H9 (cell line): ENCODE measurements at regions not wholly inside any gene's neighbourhood (a gene's known extent, or its start where the extent isn't known, plus 50 kb on each side); places are given as distances from the start of the nearest gene placed in this dataset.

Source experiments
- DNase-seq: peaks from one replicate; pipeline ENCODE4 v3.0.0-alpha.2; 2017
- H2AFZ ChIP-seq: one replicate; pipeline ENCODE4 v1.6.1; 2013; ENCODE audit warnings: mild to moderate bottlenecking, low read length, control low read depth, moderate library complexity
- H2AK5ac ChIP-seq: 2 replicates; pipeline ENCODE4 v1.6.1; 2013; ENCODE audit warnings: low read length, control low read depth, mixed read lengths; ENCODE audit not compliant: insufficient read length
- H2BK120ac ChIP-seq: one replicate; pipeline ENCODE4 v1.6.1; 2013; ENCODE audit warnings: low read depth, mild to moderate bottlenecking, low read length, control low read depth, inconsistent platforms; ENCODE audit not compliant: poor library complexity, severe bottlenecking
- H2BK12ac ChIP-seq: 2 replicates; pipeline ENCODE4 v1.6.1; 2013; ENCODE audit warnings: low read length, control low read depth, mixed read lengths, low read depth; ENCODE audit not compliant: insufficient read length
- H2BK15ac ChIP-seq: 2 replicates; pipeline ENCODE4 v1.6.1; 2013; ENCODE audit warnings: low read depth, low read length, control low read depth
- H2BK20ac ChIP-seq: one replicate; pipeline ENCODE4 v1.6.1; 2013; ENCODE audit warnings: low read depth, mild to moderate bottlenecking, low read length, control low read depth, inconsistent platforms; ENCODE audit not compliant: poor library complexity, severe bottlenecking
- H2BK5ac ChIP-seq: 2 replicates; pipeline ENCODE4 v1.6.1; 2013; ENCODE audit warnings: low read length, control low read depth, mixed read lengths; ENCODE audit not compliant: insufficient read length
- H3K14ac ChIP-seq: 2 replicates; pipeline ENCODE4 v1.6.1; 2013; ENCODE audit warnings: low read length, control low read depth; ENCODE audit not compliant: insufficient read depth
- H3K18ac ChIP-seq: 2 replicates; pipeline ENCODE4 v1.6.1; 2013; ENCODE audit warnings: low read depth, mild to moderate bottlenecking, mixed read lengths, low read length, control low read depth; ENCODE audit not compliant: insufficient read length
- H3K23ac ChIP-seq: 2 replicates; pipeline ENCODE4 v1.6.1; 2013; ENCODE audit warnings: low read length, control low read depth, mixed read lengths, low read depth; ENCODE audit not compliant: insufficient read length
- H3K23me2 ChIP-seq: 2 replicates; pipeline ENCODE4 v1.6.1; 2013; ENCODE audit warnings: low read depth, mild to moderate bottlenecking, mixed read lengths, low read length, control low read depth; ENCODE audit not compliant: insufficient read length, poor library complexity, severe bottlenecking
- H3K27ac ChIP-seq: 2 replicates; pipeline ENCODE4 v1.5.1; 2013; ENCODE audit warnings: low read length, control low read depth, mixed read lengths, low read depth; ENCODE audit not compliant: insufficient read length
- H3K27me3 ChIP-seq: 2 replicates; pipeline ENCODE4 v1.6.1; 2013; ENCODE audit warnings: low read length, control low read depth, inconsistent platforms; ENCODE audit not compliant: insufficient read depth
- H3K4ac ChIP-seq: 2 replicates; pipeline ENCODE4 v1.6.1; 2013; ENCODE audit warnings: low read depth, mild to moderate bottlenecking, control low read depth, inconsistent platforms, low read length, moderate library complexity
- H3K4me1 ChIP-seq: 2 replicates; pipeline ENCODE4 v1.6.1; 2013; ENCODE audit warnings: low read length, control low read depth, inconsistent platforms; ENCODE audit not compliant: insufficient read depth
- H3K4me2 ChIP-seq: 2 replicates; pipeline ENCODE4 v1.6.1; 2013; ENCODE audit warnings: low read length, control low read depth, mixed read lengths; ENCODE audit not compliant: insufficient read length, insufficient read depth
- H3K56ac ChIP-seq: 2 replicates; pipeline ENCODE4 v1.6.1; 2013; ENCODE audit warnings: low read depth, mild to moderate bottlenecking, mixed read lengths, low read length, control low read depth; ENCODE audit not compliant: insufficient read length
- H3K79me1 ChIP-seq: 2 replicates; pipeline ENCODE4 v1.6.1; 2013; ENCODE audit warnings: low read depth, mild to moderate bottlenecking, moderate library complexity, low read length, control low read depth, inconsistent platforms; ENCODE audit not compliant: insufficient read depth, poor library complexity, severe bottlenecking
- H3K79me2 ChIP-seq: 2 replicates; pipeline ENCODE4 v1.6.1; 2013; ENCODE audit warnings: low read length, control low read depth, inconsistent platforms; ENCODE audit not compliant: insufficient read depth
- H3K9ac ChIP-seq: 2 replicates; pipeline ENCODE4 v1.6.1; 2013; ENCODE audit warnings: low read length, control low read depth, mixed read lengths; ENCODE audit not compliant: insufficient read length; ENCODE audit errors: extremely low read depth
- H3K9me3 ChIP-seq: one replicate; pipeline ENCODE4 v1.6.1; 2013; ENCODE audit warnings: low read depth, low read length, inconsistent platforms; ENCODE audit not compliant: control insufficient read depth
- H3T11ph ChIP-seq: one replicate; pipeline ENCODE4 v1.6.1; 2013; ENCODE audit warnings: mild to moderate bottlenecking, low read length, control low read depth, inconsistent platforms
- H4K20me1 ChIP-seq: one replicate; pipeline ENCODE4 v1.6.1; 2013; ENCODE audit not compliant: control insufficient read depth, insufficient read length, insufficient read depth
- H4K5ac ChIP-seq: 2 replicates; pipeline ENCODE4 v1.6.1; 2013; ENCODE audit warnings: low read depth, mild to moderate bottlenecking, mixed read lengths, low read length, control low read depth; ENCODE audit not compliant: insufficient read length
- H4K8ac ChIP-seq: replicated peaks from 2 replicates; pipeline ENCODE4 v1.6.1; 2013; ENCODE audit warnings: low read length, control low read depth, mixed read lengths, low read depth; ENCODE audit not compliant: insufficient read length
- H4K91ac ChIP-seq: 2 replicates; pipeline ENCODE4 v1.6.1; 2013; ENCODE audit warnings: low read depth, mild to moderate bottlenecking, moderate library complexity, mixed read lengths, low read length, control low read depth; ENCODE audit not compliant: insufficient read length
- H3K27ac Mint-ChIP-seq, 3 experiments: 2 replicates in 2 of 3; 3 replicates in 1 of 3; pipeline ENCODE4 v1.8.0; 2020 to 2021; ENCODE audit warnings: mixed read lengths in 3 of 3, mild to moderate bottlenecking in 1 of 3, moderate library complexity in 1 of 3
- H3K27me3 Mint-ChIP-seq: 2 replicates; pipeline ENCODE4 v1.8.0; 2021; ENCODE audit warnings: low read depth, mild to moderate bottlenecking, moderate library complexity, mixed read lengths
- H3K36me3 Mint-ChIP-seq, 3 experiments: 2 replicates in 2 of 3; 3 replicates in 1 of 3; pipeline ENCODE4 v1.8.0; 2020 to 2021; ENCODE audit warnings: low read depth in 3 of 3, mixed read lengths in 3 of 3; ENCODE audit not compliant: insufficient read depth in 1 of 3
- H3K4me1 Mint-ChIP-seq, 2 experiments: 2 replicates each; pipeline ENCODE4 v1.8.0; 2020; ENCODE audit warnings: mixed read lengths in 2 of 2
- H3K4me3 Mint-ChIP-seq, 2 experiments: 2 replicates in 1 of 2; 3 replicates in 1 of 2; pipeline ENCODE4 v1.8.0; 2020 to 2021; ENCODE audit warnings: mild to moderate bottlenecking in 2 of 2, mixed read lengths in 2 of 2, moderate library complexity in 1 of 2
- H3K9me3 Mint-ChIP-seq, 2 experiments: 2 replicates in 1 of 2; 3 replicates in 1 of 2; pipeline ENCODE4 v1.8.0; 2020; ENCODE audit warnings: mild to moderate bottlenecking in 2 of 2, mixed read lengths in 2 of 2, moderate library complexity in 1 of 2
- WGBS: extraction: QIAGEN DNeasy Blood & Tissue Kit; methylation state at CpG from one replicate; pipeline ENCODE4 v1.1.7; 2013; ENCODE audit warnings: missing lambda C conversion rate, low lambda C conversion rate, mixed read lengths; ENCODE audit not compliant: insufficient read length; ENCODE audit errors: extremely low coverage; 5-methylcytosine and 5-hydroxymethylcytosine counted together
- TF ChIP-seq, protein P1 (sequence below): fragments of 200-600 bp; sonication (generic); conservative IDR thresholded peaks from 3 replicates; pipeline ENCODE4 v1.8.0; 2021; ENCODE audit warnings: antibody characterized with exemption, mild to moderate bottlenecking

DNA sequence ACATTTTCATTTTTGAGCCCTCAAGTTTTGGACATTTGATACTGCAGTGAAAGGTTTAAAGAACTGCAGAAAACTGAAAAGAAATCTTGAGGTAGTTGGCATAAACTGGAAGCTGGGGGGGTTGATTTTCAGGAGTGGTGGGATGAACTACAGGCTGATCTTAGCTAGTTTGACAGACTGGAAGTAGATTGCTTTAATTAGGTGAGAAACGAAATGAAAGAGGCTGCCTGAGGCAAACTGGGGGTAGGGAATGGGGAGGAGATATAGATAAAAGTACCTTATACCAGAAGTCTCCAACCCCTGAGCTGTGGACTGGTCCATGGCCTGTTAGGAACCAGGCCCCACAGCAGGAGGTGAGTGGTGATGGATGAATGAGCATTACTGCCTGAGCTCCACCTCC is 101.4 kb upstream of the SPEF2 start:
- H3K4me1 Mint-ChIP-seq: no peaks in the 10 kb centered on the region
- no peak overlapping the region for H3K27ac Mint-ChIP-seq
- Histone ChIP-seq H2BK15ac (no peak overlapping the region), H3K4ac (no peak overlapping the region), H3K79me1 (no peaks in the 10 kb centered on the region), H3K9ac (no peak overlapping the region), H3K27me3 (no peaks in the 10 kb centered on the region), H4K91ac (no peak overlapping the region), H2BK120ac (no peak overlapping the region), H4K8ac (no peak overlapping the region), H3K56ac (no peak overlapping the region), H3K23ac (no peak overlapping the region), H2BK20ac (no peak overlapping the region), H4K20me1 (no peaks in the 10 kb centered on the region), H3T11ph (no peak overlapping the region), H3K9me3 (no peaks in the 10 kb centered on the region), H2AFZ (no peak overlapping the region), H3K18ac (no peak overlapping the region), H3K23me2 (no peaks in the 10 kb centered on the region), H3K4me2 (no peak overlapping the region), H2AK5ac (no peak overlapping the region), H2BK5ac (no peak overlapping the region), H3K4me1 (no peaks in the 10 kb centered on the region), H3K14ac (no peak overlapping the region), H2BK12ac (no peak overlapping the region), H4K5ac (no peak overlapping the region), H3K79me2 (no peaks in the 10 kb centered on the region), H3K27ac (no peak overlapping the region)
- no peaks in the 10 kb centered on the region; a peak in 2 of 7 replicates for H3K36me3 Mint-ChIP-seq
- no CpG with 5 or more reads among the region's 1 CpG for WGBS
- H3K27me3 Mint-ChIP-seq: no peaks in the 10 kb centered on the region
- peaks cover 0 to 4% of the 10 kb centered on the region in 2 experiments; a peak in 2 of 5 replicates for H3K9me3 Mint-ChIP-seq
- no peak overlapping the region for H3K4me3 Mint-ChIP-seq
- DNase-seq: no peak
- TF ChIP-seq, protein P1, sequence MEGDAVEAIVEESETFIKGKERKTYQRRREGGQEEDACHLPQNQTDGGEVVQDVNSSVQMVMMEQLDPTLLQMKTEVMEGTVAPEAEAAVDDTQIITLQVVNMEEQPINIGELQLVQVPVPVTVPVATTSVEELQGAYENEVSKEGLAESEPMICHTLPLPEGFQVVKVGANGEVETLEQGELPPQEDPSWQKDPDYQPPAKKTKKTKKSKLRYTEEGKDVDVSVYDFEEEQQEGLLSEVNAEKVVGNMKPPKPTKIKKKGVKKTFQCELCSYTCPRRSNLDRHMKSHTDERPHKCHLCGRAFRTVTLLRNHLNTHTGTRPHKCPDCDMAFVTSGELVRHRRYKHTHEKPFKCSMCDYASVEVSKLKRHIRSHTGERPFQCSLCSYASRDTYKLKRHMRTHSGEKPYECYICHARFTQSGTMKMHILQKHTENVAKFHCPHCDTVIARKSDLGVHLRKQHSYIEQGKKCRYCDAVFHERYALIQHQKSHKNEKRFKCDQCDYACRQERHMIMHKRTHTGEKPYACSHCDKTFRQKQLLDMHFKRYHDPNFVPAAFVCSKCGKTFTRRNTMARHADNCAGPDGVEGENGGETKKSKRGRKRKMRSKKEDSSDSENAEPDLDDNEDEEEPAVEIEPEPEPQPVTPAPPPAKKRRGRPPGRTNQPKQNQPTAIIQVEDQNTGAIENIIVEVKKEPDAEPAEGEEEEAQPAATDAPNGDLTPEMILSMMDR: no peak
